Testis (tissue), 2 donors: ENCODE measurements at regions not wholly inside any gene's neighbourhood (a gene's known extent, or its start where the extent isn't known, plus 50 kb on each side); places are given as distances from the start of the nearest gene placed in this dataset.

ENCODE experiments used
- CTCF ChIP-seq, 3 experiments: fragments of 450-650 bp in 2 of 3; fragments of 200-600 bp in 1 of 3; sonication (generic) in 1 of 3; IDR thresholded peaks; one replicate each; pipeline ENCODE4 v1.5.1; 2016 to 2019; ENCODE audit warnings: antibody characterized with exemption in 3 of 3, mild to moderate bottlenecking in 2 of 3, moderate library complexity in 1 of 3
- POLR2A ChIP-seq: fragments of 450-650 bp; IDR thresholded peaks from one replicate; pipeline ENCODE4 v1.6.1; 2017; ENCODE audit warnings: antibody characterized with exemption, mild to moderate bottlenecking, moderate library complexity

GRCh38 chr4:104930298-104930697, 216.4 kb upstream of the TET2 start:
- no peak for TF ChIP-seq POLR2A
- TF ChIP-seq CTCF (IDR thresholded peaks at IDR 0.05) = no peak
